Activated T-cell treated with anti-CD3 and anti-CD28 coated beads, Interleukin-2, amount 50 U/mL, for 72 hours (primary cell): ENCODE measurements at regions not wholly inside any gene's neighbourhood (a gene's known extent, or its start where the extent isn't known, plus 50 kb on each side); places are given as distances from the start of the nearest gene placed in this dataset.

Experiments used
- ATAC-seq, 2 donors: fragments of 150-1000 bp; cut with Tn5 transposase; replicated peaks in 1 of 2; 2 replicates each; pipeline ENCODE4 v1.10.0; 2021; ENCODE audit warnings: moderate library complexity in 2 of 2, mild to moderate bottlenecking in 1 of 2
- DNase-seq, 2 donors: peaks; one replicate each; pipeline ENCODE4 v3.0.0; 2021 to 2022; ENCODE audit warnings: mixed read lengths in 1 of 2
- H3K27ac Mint-ChIP-seq: one replicate; pipeline ENCODE4 v1.8.0; 2022; ENCODE audit warnings: mild to moderate bottlenecking, moderate library complexity, mixed read lengths
- H3K27me3 Mint-ChIP-seq: one replicate; pipeline ENCODE4 v1.8.0; 2022; ENCODE audit warnings: low read depth, mixed read lengths
- H3K36me3 Mint-ChIP-seq, 2 donors: one replicate each; pipeline ENCODE4 v1.8.0; 2022; ENCODE audit warnings: mixed read lengths in 2 of 2, mild to moderate bottlenecking in 1 of 2; ENCODE audit not compliant: insufficient read depth in 2 of 2
- H3K4me1 Mint-ChIP-seq: one replicate; pipeline ENCODE4 v1.8.0; 2022; ENCODE audit warnings: low read depth, mixed read lengths
- H3K4me3 Mint-ChIP-seq, 2 donors: one replicate each; pipeline ENCODE4 v1.8.0; 2022; ENCODE audit warnings: mild to moderate bottlenecking in 2 of 2, mixed read lengths in 2 of 2, moderate library complexity in 2 of 2
- H3K9me3 Mint-ChIP-seq, 2 donors: one replicate each; pipeline ENCODE4 v1.8.0; 2022; ENCODE audit warnings: mixed read lengths in 2 of 2

GRCh38 chr10:29751240-29751639 lies 116.5 kb upstream of the SVIL start:
- Mint-ChIP-seq H3K27me3 (peaks cover 7% of the 10 kb centered on the region), H3K36me3 (no peaks in the 10 kb centered on the region), H3K4me3 (no peak overlapping the region), H3K4me1 (no peaks in the 10 kb centered on the region), H3K9me3 (no peaks in the 10 kb centered on the region), H3K27ac (no peak overlapping the region)
- ATAC-seq (no peak), DNase-seq (no peak)

- ATAC-seq = no peak
- no peaks in the 10 kb centered on the region for H3K4me1 Mint-ChIP-seq
- no peak overlapping the region for H3K4me3 Mint-ChIP-seq
- no peaks in the 10 kb centered on the region for H3K9me3 Mint-ChIP-seq
- no peak overlapping the region for H3K27ac Mint-ChIP-seq
- no peaks in the 10 kb centered on the region for H3K36me3 Mint-ChIP-seq
- no peak for DNase-seq
- H3K27me3 Mint-ChIP-seq = peaks cover 7% of the 10 kb centered on the region
Measured at GRCh38 chr10:29749150-29749549, 114.4 kb upstream of the SVIL start.

- H3K36me3 Mint-ChIP-seq = no peaks in the 10 kb centered on the region
- no peak overlapping the region for H3K27ac Mint-ChIP-seq
- DNase-seq = no peak
- no peak for ATAC-seq
- H3K4me1 Mint-ChIP-seq = no peaks in the 10 kb centered on the region
- H3K4me3 Mint-ChIP-seq = no peak overlapping the region
- H3K9me3 Mint-ChIP-seq = no peaks in the 10 kb centered on the region
- H3K27me3 Mint-ChIP-seq = peaks cover under 1% of the 10 kb centered on the region
Measured at GRCh38 chr10:29748109-29748650, 113.4 kb upstream of the SVIL start.

GRCh38 chr10:29746080-29746797 lies 111.5 kb upstream of the SVIL start:
- no peak overlapping the region for H3K4me3 Mint-ChIP-seq
- H3K27me3 Mint-ChIP-seq = no peaks in the 10 kb centered on the region
- no peaks in the 10 kb centered on the region for H3K4me1 Mint-ChIP-seq
- H3K27ac Mint-ChIP-seq = no peak overlapping the region
- DNase-seq = no peak
- no peaks in the 10 kb centered on the region for H3K36me3 Mint-ChIP-seq
- no peak for ATAC-seq
- no peaks in the 10 kb centered on the region for H3K9me3 Mint-ChIP-seq

GRCh38 chr10:29740981-29741545 lies 106.3 kb upstream of the SVIL start:
- H3K36me3 Mint-ChIP-seq = no peaks in the 10 kb centered on the region
- ATAC-seq (no peak), DNase-seq (no peak)
- no peaks in the 10 kb centered on the region for H3K9me3 Mint-ChIP-seq
- peaks cover 24% of the 10 kb centered on the region for H3K27me3 Mint-ChIP-seq
- H3K4me3 Mint-ChIP-seq = no peak overlapping the region
- no peaks in the 10 kb centered on the region for H3K4me1 Mint-ChIP-seq
- H3K27ac Mint-ChIP-seq = no peak overlapping the region

- no peak overlapping the region for H3K4me3 Mint-ChIP-seq
- no peaks in the 10 kb centered on the region for H3K9me3 Mint-ChIP-seq
- DNase-seq = no peak
- H3K27ac Mint-ChIP-seq = no peak overlapping the region
- H3K27me3 Mint-ChIP-seq = peaks cover 24% of the 10 kb centered on the region
- H3K4me1 Mint-ChIP-seq = peaks cover 14% of the 10 kb centered on the region
- no peaks in the 10 kb centered on the region for H3K36me3 Mint-ChIP-seq
- no peak for ATAC-seq
Measured at GRCh38 chr10:29738341-29738740, 103.6 kb upstream of the SVIL start.

- peak overlapping the region; percentile 67 to 75 for H3K4me3 Mint-ChIP-seq
- peaks cover 24% of the 10 kb centered on the region for H3K27me3 Mint-ChIP-seq
- no peak overlapping the region for H3K27ac Mint-ChIP-seq
- H3K9me3 Mint-ChIP-seq = no peaks in the 10 kb centered on the region
- ATAC-seq (no peak), DNase-seq (no peak)
- H3K4me1 Mint-ChIP-seq = peaks cover 23% of the 10 kb centered on the region
- H3K36me3 Mint-ChIP-seq = no peaks in the 10 kb centered on the region
Measured at GRCh38 chr10:29737074-29737593, 102.4 kb upstream of the SVIL start.

GRCh38 chr10:29736366-29737073 lies 101.7 kb upstream of the SVIL start:
- H3K27ac Mint-ChIP-seq = no peak overlapping the region
- H3K4me3 Mint-ChIP-seq = peak overlapping the region; percentile 80 to 87
- peaks cover 23% of the 10 kb centered on the region for H3K4me1 Mint-ChIP-seq
- H3K27me3 Mint-ChIP-seq = peaks cover 24% of the 10 kb centered on the region
- ATAC-seq (peak; percentile 11 to 25), DNase-seq (peak; percentile 31 to 46)
- H3K9me3 Mint-ChIP-seq = no peaks in the 10 kb centered on the region
- H3K36me3 Mint-ChIP-seq = no peaks in the 10 kb centered on the region

GRCh38 chr10:29735628-29736365 lies 101.0 kb upstream of the SVIL start:
- Mint-ChIP-seq H3K36me3 (no peaks in the 10 kb centered on the region), H3K4me3 (peak overlapping the region; percentile 80 to 87), H3K27me3 (peaks cover 24% of the 10 kb centered on the region), H3K27ac (no peak overlapping the region), H3K4me1 (peaks cover 26% of the 10 kb centered on the region), H3K9me3 (no peaks in the 10 kb centered on the region)
- DNase-seq (peak; percentile 87 to 93), ATAC-seq (peak; percentile 90 to 91)

- Mint-ChIP-seq H3K27me3 (peaks cover 24% of the 10 kb centered on the region), H3K4me3 (peak overlapping the region; percentile 85 to 89), H3K27ac (no peak overlapping the region), H3K4me1 (peaks cover 33% of the 10 kb centered on the region), H3K36me3 (peaks cover 0 to under 1% of the 10 kb centered on the region in 2 donors), H3K9me3 (no peaks in the 10 kb centered on the region)
- ATAC-seq = peak; percentile 61 to 67
- peak; percentile 62 to 67 for DNase-seq
Measured at GRCh38 chr10:29734962-29735627, 100.3 kb upstream of the SVIL start.

- ATAC-seq = no peak
Measured at GRCh38 chr10:29734640-29734961, 99.8 kb upstream of the SVIL start.

GRCh38 chr10:29733323-29733722 lies 98.6 kb upstream of the SVIL start:
- no peak overlapping the region for H3K27ac Mint-ChIP-seq

More at GRCh38 chr10:29734640-29734961, 99.8 kb upstream of the SVIL start:
- peak overlapping the region; percentile 85 to 89 for H3K4me3 Mint-ChIP-seq
- H3K36me3 Mint-ChIP-seq = peaks cover 0 to 2% of the 10 kb centered on the region in 2 donors
- peaks cover 21% of the 10 kb centered on the region for H3K27me3 Mint-ChIP-seq
- H3K9me3 Mint-ChIP-seq = no peaks in the 10 kb centered on the region
- no peak overlapping the region for H3K27ac Mint-ChIP-seq
- peaks cover 36% of the 10 kb centered on the region for H3K4me1 Mint-ChIP-seq
- DNase-seq = no peak

More at GRCh38 chr10:29733323-29733722, 98.6 kb upstream of the SVIL start:
- H3K4me3 Mint-ChIP-seq = no peak overlapping the region
- peaks cover 0 to 2% of the 10 kb centered on the region in 2 donors for H3K9me3 Mint-ChIP-seq
- peaks cover 2 to 3% of the 10 kb centered on the region in 2 donors for H3K36me3 Mint-ChIP-seq
- peaks cover 40% of the 10 kb centered on the region for H3K4me1 Mint-ChIP-seq
- no peak for ATAC-seq
- no peak for DNase-seq
- H3K27me3 Mint-ChIP-seq = peaks cover 10% of the 10 kb centered on the region
